CD14-positive monocyte (primary cell): ENCODE measurements at regions not wholly inside any gene's neighbourhood (a gene's known extent, or its start where the extent isn't known, plus 50 kb on each side); places are given as distances from the start of the nearest gene placed in this dataset.

Experiments used
- DNase-seq, 3 donors: peaks; one replicate each; pipeline ENCODE4 v3.0.0-alpha.2; 2011 to 2022
- H2AFZ ChIP-seq: 2 replicates; pipeline ENCODE4 v1.6.0; 2012; ENCODE audit warnings: mild to moderate bottlenecking, low read depth, low read length, inconsistent platforms; ENCODE audit not compliant: insufficient read depth, poor library complexity, severe bottlenecking
- H3K27ac ChIP-seq, 2 donors: 1 replicate in 1 of 2; 2 replicates in 1 of 2; pipeline ENCODE4 v1.5.1; 2012 to 2013; ENCODE audit warnings: low read length in 2 of 2, control low read depth in 1 of 2, inconsistent platforms in 1 of 2, low read depth in 1 of 2, mild to moderate bottlenecking in 1 of 2
- H3K27me3 ChIP-seq, 2 donors: one replicate each; pipeline versions ENCODE4 v1.6.0 to v1.6.1; 2011 to 2013; ENCODE audit warnings: low read length in 2 of 2; ENCODE audit not compliant: control insufficient read depth in 2 of 2, insufficient read depth in 2 of 2
- H3K36me3 ChIP-seq, 2 donors: replicated peaks in 1 of 2; 1 replicate in 1 of 2; 2 replicates in 1 of 2; pipeline versions ENCODE4 v1.5.1 to v1.6.1; 2012 to 2013; ENCODE audit warnings: low read length in 2 of 2, control low read depth in 1 of 2, inconsistent platforms in 1 of 2, mild to moderate bottlenecking in 1 of 2; ENCODE audit not compliant: insufficient read depth in 2 of 2, control insufficient read depth in 1 of 2
- H3K4me1 ChIP-seq, 2 donors: 1 replicate in 1 of 2; 2 replicates in 1 of 2; pipeline versions ENCODE4 v1.5.1 to v1.6.1; 2012 to 2013; ENCODE audit warnings: low read length in 2 of 2, control low read depth in 1 of 2, inconsistent platforms in 1 of 2, mild to moderate bottlenecking in 1 of 2, moderate library complexity in 1 of 2; ENCODE audit not compliant: insufficient read depth in 2 of 2, control insufficient read depth in 1 of 2
- H3K4me2 ChIP-seq: replicated peaks from 2 replicates; pipeline ENCODE3; 2012; ENCODE audit warnings: low read length, moderate library complexity, mild to moderate bottlenecking; ENCODE audit not compliant: poor library complexity, severe bottlenecking; ENCODE audit errors: extremely low read depth
- H3K4me3 ChIP-seq, 3 experiments: fragments of 200-600 bp in 1 of 3; sonication (generic) in 1 of 3; replicated peaks in 1 of 3; 1 replicate in 2 of 3; 2 replicates in 1 of 3; pipeline ENCODE4 v1.5.1; 2011 to 2013; ENCODE audit warnings: low read length in 3 of 3, mild to moderate bottlenecking in 3 of 3, control low read depth in 2 of 3, low read depth in 2 of 3, inconsistent platforms in 1 of 3, moderate library complexity in 1 of 3
- H3K79me2 ChIP-seq: 2 replicates; pipeline ENCODE4 v1.6.0; 2012; ENCODE audit warnings: mild to moderate bottlenecking, control low read depth, inconsistent platforms, low read length, moderate library complexity; ENCODE audit not compliant: insufficient read depth
- H3K9ac ChIP-seq: 2 replicates; pipeline ENCODE4 v1.6.0; 2017; ENCODE audit warnings: low read length, mild to moderate bottlenecking; ENCODE audit not compliant: insufficient read depth, poor library complexity, severe bottlenecking
- H3K9me3 ChIP-seq, 2 donors: replicated peaks in 1 of 2; 1 replicate in 1 of 2; 2 replicates in 1 of 2; pipeline versions ENCODE4 v1.5.1 to v1.6.1; 2012 to 2013; ENCODE audit warnings: low read length in 2 of 2, control low read depth in 1 of 2; ENCODE audit not compliant: control insufficient read depth in 1 of 2, insufficient read depth in 1 of 2
- H4K20me1 ChIP-seq: 2 replicates; pipeline ENCODE4 v1.6.0; 2012; ENCODE audit warnings: mild to moderate bottlenecking, low read length, control low read depth, moderate library complexity; ENCODE audit not compliant: insufficient read depth
- H3K27ac Mint-ChIP-seq, 7 donors: one replicate each; pipeline ENCODE4 v1.8.0; 2020; ENCODE audit warnings: mild to moderate bottlenecking in 7 of 7, mixed read lengths in 7 of 7, moderate library complexity in 6 of 7, inconsistent platforms in 2 of 7
- H3K27me3 Mint-ChIP-seq, 3 donors: one replicate each; pipeline ENCODE4 v1.8.0; 2021 to 2022; ENCODE audit warnings: low read depth in 3 of 3, mild to moderate bottlenecking in 3 of 3, mixed read lengths in 3 of 3, moderate library complexity in 3 of 3, inconsistent platforms in 1 of 3
- H3K36me3 Mint-ChIP-seq, 2 donors: one replicate each; pipeline ENCODE4 v1.8.0; 2020; ENCODE audit warnings: mixed read lengths in 2 of 2, inconsistent platforms in 1 of 2, mild to moderate bottlenecking in 1 of 2
- H3K4me1 Mint-ChIP-seq: one replicate; pipeline ENCODE4 v1.8.0; 2020; ENCODE audit warnings: mild to moderate bottlenecking, mixed read lengths
- H3K4me3 Mint-ChIP-seq, 2 donors: one replicate each; pipeline ENCODE4 v1.8.0; 2020; ENCODE audit warnings: mild to moderate bottlenecking in 2 of 2, mixed read lengths in 2 of 2, moderate library complexity in 1 of 2
- H3K9me3 Mint-ChIP-seq, 7 donors: one replicate each; pipeline ENCODE4 v1.8.0; 2020 to 2022; ENCODE audit warnings: mixed read lengths in 7 of 7, mild to moderate bottlenecking in 6 of 7, moderate library complexity in 6 of 7, inconsistent platforms in 2 of 7
- CTCF ChIP-seq: fragments of 200-600 bp; IDR thresholded peaks from one replicate; pipeline ENCODE4 v1.8.0; 2022; ENCODE audit warnings: antibody characterized with exemption, mild to moderate bottlenecking
- WGBS: methylation state at CpG from one replicate; pipeline ENCODE4 v1.1.5; 2013; ENCODE audit warnings: missing lambda C conversion rate; ENCODE audit not compliant: insufficient coverage; 5-methylcytosine and 5-hydroxymethylcytosine counted together
- intact Hi-C, 2 donors: fragments of 100-400 bp; cut with micrococcal nuclease; formaldehyde crosslinking; loops; one replicate each; pipeline versions ENCODE4 v1.15.0 to v1.15.1; 2023

- H3K36me3 ChIP-seq: no peaks in the 10 kb centered on the region
- Mint-ChIP-seq H3K27ac (no peak overlapping the region), H3K9me3 (peaks cover 0 to 9% (median 2%) of the 10 kb centered on the region in 7 donors), H3K27me3 (no peaks in the 10 kb centered on the region), H3K4me3 (no peak overlapping the region), H3K36me3 (no peaks in the 10 kb centered on the region), H3K4me1 (no peaks in the 10 kb centered on the region)
- DNase-seq: no peak
- H3K4me1 ChIP-seq: no peaks in the 10 kb centered on the region
- intact Hi-C loops: no loop called here
- TF ChIP-seq CTCF: no peak
- H3K9ac ChIP-seq: no peak overlapping the region
- no peak overlapping the region for H3K4me2 ChIP-seq
- H3K27ac ChIP-seq: no peak overlapping the region
- WGBS: no CpG with 5 or more reads among the region's 2 CpGs
- H3K9me3 ChIP-seq: peaks cover 0 to 3% of the 10 kb centered on the region in 2 donors
- H3K79me2 ChIP-seq: no peaks in the 10 kb centered on the region
- H4K20me1 ChIP-seq: no peaks in the 10 kb centered on the region
- no peaks in the 10 kb centered on the region for H3K27me3 ChIP-seq
- no peak overlapping the region for H2AFZ ChIP-seq
- H3K4me3 ChIP-seq: no peak overlapping the region
Measured at GRCh38 chr5:93101661-93102060, 479.4 kb downstream of the NR2F1-AS1 start.

GRCh38 chr5:93100976-93101375, 480.0 kb downstream of the NR2F1-AS1 start:
- no peak overlapping the region for H3K4me3 Mint-ChIP-seq

More at GRCh38 chr5:93100976-93101375, 480.0 kb downstream of the NR2F1-AS1 start:
- Histone ChIP-seq H3K27me3 (no peaks in the 10 kb centered on the region), H3K79me2 (no peaks in the 10 kb centered on the region), H3K4me2 (no peak overlapping the region), H2AFZ (no peak overlapping the region), H3K27ac (no peak overlapping the region), H3K4me3 (no peak overlapping the region), H3K9me3 (peaks cover 0 to 3% of the 10 kb centered on the region in 2 donors), H3K9ac (no peak overlapping the region), H3K36me3 (no peaks in the 10 kb centered on the region), H4K20me1 (no peaks in the 10 kb centered on the region), H3K4me1 (no peaks in the 10 kb centered on the region)
- TF ChIP-seq CTCF: no peak
- Mint-ChIP-seq H3K36me3 (no peaks in the 10 kb centered on the region), H3K4me1 (no peaks in the 10 kb centered on the region), H3K9me3 (peaks cover 0 to 11% (median 3%) of the 10 kb centered on the region in 7 donors), H3K27ac (no peak overlapping the region), H3K27me3 (no peaks in the 10 kb centered on the region)
- DNase-seq: no peak
- intact Hi-C loops: no loop called here
